ENCODE measurements at regions not wholly inside any gene's neighbourhood (a gene's known extent, or its start where the extent isn't known, plus 50 kb on each side); places are given as distances from the start of the nearest gene placed in this dataset.

DNA sequence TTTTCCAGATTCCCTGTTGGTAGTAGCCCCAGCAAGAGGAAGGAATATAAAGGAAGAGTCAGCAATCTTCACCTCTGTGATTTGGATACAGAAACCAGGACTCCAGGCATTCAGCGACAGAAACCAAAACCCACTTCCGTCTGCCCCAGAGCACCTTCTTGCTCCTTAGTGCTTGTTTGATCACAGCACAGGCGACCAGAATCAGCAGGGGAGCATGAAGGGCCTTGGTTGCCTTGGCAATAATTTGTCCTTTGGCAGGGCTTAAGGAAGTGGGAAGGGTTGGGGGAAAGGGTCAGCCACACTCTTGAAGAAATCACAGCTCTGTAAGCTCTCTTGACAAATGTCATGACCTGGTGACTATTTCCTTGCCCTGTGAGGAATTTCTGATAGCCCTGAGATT, 379.6 kb downstream of the OTUD1 start:
- TF ChIP-seq, protein P1, sequence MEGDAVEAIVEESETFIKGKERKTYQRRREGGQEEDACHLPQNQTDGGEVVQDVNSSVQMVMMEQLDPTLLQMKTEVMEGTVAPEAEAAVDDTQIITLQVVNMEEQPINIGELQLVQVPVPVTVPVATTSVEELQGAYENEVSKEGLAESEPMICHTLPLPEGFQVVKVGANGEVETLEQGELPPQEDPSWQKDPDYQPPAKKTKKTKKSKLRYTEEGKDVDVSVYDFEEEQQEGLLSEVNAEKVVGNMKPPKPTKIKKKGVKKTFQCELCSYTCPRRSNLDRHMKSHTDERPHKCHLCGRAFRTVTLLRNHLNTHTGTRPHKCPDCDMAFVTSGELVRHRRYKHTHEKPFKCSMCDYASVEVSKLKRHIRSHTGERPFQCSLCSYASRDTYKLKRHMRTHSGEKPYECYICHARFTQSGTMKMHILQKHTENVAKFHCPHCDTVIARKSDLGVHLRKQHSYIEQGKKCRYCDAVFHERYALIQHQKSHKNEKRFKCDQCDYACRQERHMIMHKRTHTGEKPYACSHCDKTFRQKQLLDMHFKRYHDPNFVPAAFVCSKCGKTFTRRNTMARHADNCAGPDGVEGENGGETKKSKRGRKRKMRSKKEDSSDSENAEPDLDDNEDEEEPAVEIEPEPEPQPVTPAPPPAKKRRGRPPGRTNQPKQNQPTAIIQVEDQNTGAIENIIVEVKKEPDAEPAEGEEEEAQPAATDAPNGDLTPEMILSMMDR (IDR thresholded peaks at IDR 0.05), result no peak
- TF ChIP-seq POLR2A (IDR thresholded peaks at IDR 0.05), result no peak

Measured in prostate gland (tissue), 2 donors.